HG03060 (cell line): ENCODE measurements at regions not wholly inside any gene's neighbourhood (a gene's known extent, or its start where the extent isn't known, plus 50 kb on each side); places are given as distances from the start of the nearest gene placed in this dataset.

ENCODE experiments used
- ATAC-seq: cut with Tn5 transposase; IDR thresholded peaks from one replicate; pipeline ENCODE4 v1.9.1; 2021; ENCODE audit warnings: low read depth, moderate number of reproducible peaks; ENCODE audit not compliant: unreplicated experiment

- ATAC-seq, result no peak
Measured at GRCh38 chr5:116637149-116637740, 62.6 kb upstream of the SEMA6A start.

GRCh38 chr5:116632890-116633289 is 58.3 kb upstream of the SEMA6A start:
- no peak for ATAC-seq

- ATAC-seq, result no peak
Measured at GRCh38 chr5:116631147-116631546, 56.5 kb upstream of the SEMA6A start.

- no peak for ATAC-seq
Measured at GRCh38 chr5:116629168-116629567, 54.5 kb upstream of the SEMA6A start.

- peak; percentile 52 for ATAC-seq
Measured at GRCh38 chr5:116626945-116627679, 52.5 kb upstream of the SEMA6A start.

- no peak for ATAC-seq
Measured at GRCh38 chr5:116626272-116626723, 51.7 kb upstream of the SEMA6A start.
